GM12873 (cell line): ENCODE measurements at regions not wholly inside any gene's neighbourhood (a gene's known extent, or its start where the extent isn't known, plus 50 kb on each side); places are given as distances from the start of the nearest gene placed in this dataset.

Source experiments
- CTCF ChIP-seq: IDR thresholded peaks from 2 replicates; pipeline ENCODE4 v1.5.1; 2012; ENCODE audit warnings: low read depth, mild to moderate bottlenecking, moderate library complexity, low read length, control low read depth; ENCODE audit not compliant: insufficient read depth; ENCODE audit errors: missing control alignments

- no peak for TF ChIP-seq CTCF
These were observed 1629.2 kb upstream of the ADGRL3 start for GRCh38 chr4:59570860-59571476.

- no peak for TF ChIP-seq CTCF
These were observed 1628.2 kb upstream of the ADGRL3 start for GRCh38 chr4:59571805-59572430.

- no peak for TF ChIP-seq CTCF
These were observed 1616.1 kb upstream of the ADGRL3 start for GRCh38 chr4:59583845-59584568.

- TF ChIP-seq CTCF: no peak
These were observed 1602.4 kb upstream of the ADGRL3 start for GRCh38 chr4:59597536-59598329.

DNA sequence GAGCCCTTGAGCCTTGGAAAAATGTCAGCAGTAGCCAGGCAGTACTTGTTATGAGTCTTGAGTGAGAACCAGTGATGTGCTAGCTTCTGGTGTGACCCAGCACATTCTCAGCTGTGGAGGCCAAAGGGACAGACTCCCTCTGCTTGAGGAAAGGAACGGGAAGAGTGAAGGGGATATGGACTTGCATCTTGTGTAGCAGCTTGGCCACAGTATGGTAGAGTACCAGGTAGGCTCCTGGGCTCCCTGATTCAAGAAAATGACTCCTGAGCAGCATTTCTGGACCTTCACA, 1601.9 kb upstream of the ADGRL3 start:
- TF ChIP-seq CTCF: no peak

GRCh38 chr4:59608466-59608865, 1591.7 kb upstream of the ADGRL3 start:
- no peak for TF ChIP-seq CTCF

DNA sequence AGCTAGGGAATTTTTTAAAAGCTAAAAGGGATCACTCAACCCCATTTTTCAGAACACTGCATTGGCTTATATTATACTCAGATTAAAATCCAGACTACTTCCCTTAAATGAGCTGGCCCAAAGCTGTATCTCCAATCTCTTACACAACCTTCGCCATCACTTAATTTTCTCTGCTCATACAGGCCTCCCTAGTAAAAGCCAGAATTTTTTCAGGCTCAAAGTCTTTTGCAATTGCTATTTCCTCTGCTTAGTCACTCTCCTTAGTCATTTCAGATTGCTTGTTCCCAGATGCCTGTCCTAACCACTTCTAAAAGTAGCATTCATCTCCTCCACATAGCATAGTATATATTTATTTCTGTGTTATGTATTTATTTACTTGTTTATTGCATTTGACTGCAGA, 1587.9 kb upstream of the ADGRL3 start:
- TF ChIP-seq CTCF: no peak
